Renal cortex interstitium (tissue), 11 donors: ENCODE measurements at regions not wholly inside any gene's neighbourhood (a gene's known extent, or its start where the extent isn't known, plus 50 kb on each side); places are given as distances from the start of the nearest gene placed in this dataset.
"Not testable (repeated sequence)": the region's sequence is repeated elsewhere in the genome, so short reads cannot be mapped to it uniquely, and the experiment has no call there.

ENCODE experiments used
- DNase-seq, 11 donors: peaks; one replicate each; pipeline ENCODE4 v3.0.0-alpha.2; 2013; ENCODE audit warnings: low read depth in 9 of 11, low spot score in 4 of 11; ENCODE audit errors: extremely low read depth in 1 of 11

GRCh38 chr17:5915337-5915736 lies 154.8 kb upstream of the WSCD1 start:
- DNase-seq = no peak

GRCh38 chr17:5919089-5919488 lies 151.1 kb upstream of the WSCD1 start:
- no peak for DNase-seq

- DNase-seq = no peak
These were observed 148.5 kb upstream of the WSCD1 start for GRCh38 chr17:5921512-5922282.

GRCh38 chr17:5922476-5922875 lies 147.7 kb upstream of the WSCD1 start:
- no peak for DNase-seq

- DNase-seq = no peak
These were observed 140.5 kb upstream of the WSCD1 start for GRCh38 chr17:5929721-5930120.

- not testable (repeated sequence) for DNase-seq
These were observed 139.6 kb upstream of the WSCD1 start for GRCh38 chr17:5930555-5930954.

GRCh38 chr17:5931616-5932015 lies 138.6 kb upstream of the WSCD1 start:
- DNase-seq = peak in 6 of 11 donors; percentile 15 to 43 (median 26)

- DNase-seq = no peak
These were observed 136.7 kb upstream of the WSCD1 start for GRCh38 chr17:5933430-5933829.

GRCh38 chr17:5941258-5941657 lies 128.9 kb upstream of the WSCD1 start:
- DNase-seq = no peak

GRCh38 chr17:5942687-5943086 lies 127.5 kb upstream of the WSCD1 start:
- DNase-seq = no peak

GRCh38 chr17:5943232-5943631 lies 126.9 kb upstream of the WSCD1 start:
- no peak for DNase-seq

GRCh38 chr17:5943982-5944381 lies 126.2 kb upstream of the WSCD1 start:
- no peak for DNase-seq

GRCh38 chr17:5947701-5948180 lies 122.4 kb upstream of the WSCD1 start:
- DNase-seq = no peak

GRCh38 chr17:5948811-5949210 lies 121.4 kb upstream of the WSCD1 start:
- no peak for DNase-seq

GRCh38 chr17:5950878-5951277 lies 119.3 kb upstream of the WSCD1 start:
- DNase-seq = no peak

GRCh38 chr17:5951912-5952311 lies 118.3 kb upstream of the WSCD1 start:
- DNase-seq = no peak

- DNase-seq = no peak
These were observed 117.7 kb upstream of the WSCD1 start for GRCh38 chr17:5952518-5952917.

GRCh38 chr17:5955764-5956163 lies 114.4 kb upstream of the WSCD1 start:
- DNase-seq = no peak

GRCh38 chr17:5958850-5959249 lies 111.3 kb upstream of the WSCD1 start:
- DNase-seq = no peak

- DNase-seq = no peak
These were observed 107.8 kb upstream of the WSCD1 start for GRCh38 chr17:5962371-5962770.

- no peak for DNase-seq
These were observed 98.2 kb upstream of the WSCD1 start for GRCh38 chr17:5971969-5972368.
